MG63 (cell line): ENCODE measurements at regions not wholly inside any gene's neighbourhood (a gene's known extent, or its start where the extent isn't known, plus 50 kb on each side); places are given as distances from the start of the nearest gene placed in this dataset.
"Not testable (repeated sequence)": the region's sequence is repeated elsewhere in the genome, so short reads cannot be mapped to it uniquely, and the experiment has no call there.

ENCODE experiments used
- DNase-seq: peaks from one replicate; pipeline ENCODE4 v3.0.0-alpha.2; 2020
- H3K27me3 ChIP-seq: fragments of 250-450 bp; sonication (Bioruptor Pico); 2 replicates; pipeline ENCODE4 v1.5.1; 2020; ENCODE audit warnings: mild to moderate bottlenecking, moderate library complexity
- H3K36me3 ChIP-seq: fragments of 250-450 bp; sonication (Bioruptor Pico); 2 replicates; pipeline ENCODE4 v1.5.1; 2020; ENCODE audit warnings: mild to moderate bottlenecking, moderate library complexity
- H3K4me3 ChIP-seq: fragments of 250-450 bp; sonication (Bioruptor Pico); 2 replicates; pipeline ENCODE4 v1.5.1; 2020; ENCODE audit warnings: mild to moderate bottlenecking, moderate library complexity
- H3K9me3 ChIP-seq: fragments of 250-450 bp; sonication (Bioruptor Pico); 2 replicates; pipeline ENCODE4 v1.5.1; 2020; ENCODE audit warnings: mild to moderate bottlenecking, moderate library complexity

- Histone ChIP-seq H3K9me3 (no peaks in the 10 kb centered on the region), H3K27me3 (no peaks in the 10 kb centered on the region)
- DNase-seq, result no peak
These were observed 159.3 kb upstream of the MARCKS start for GRCh38 chr6:113697632-113698410.

GRCh38 chr6:113699239-113699638 lies 157.9 kb upstream of the MARCKS start:
- Histone ChIP-seq H3K9me3 (no peaks in the 10 kb centered on the region), H3K36me3 (no peaks in the 10 kb centered on the region)

More at GRCh38 chr6:113697632-113698410, 159.3 kb upstream of the MARCKS start:
- no peak overlapping the region for H3K4me3 ChIP-seq
- H3K36me3 ChIP-seq, result no peaks in the 10 kb centered on the region

GRCh38 chr6:113701552-113702254 lies 155.4 kb upstream of the MARCKS start:
- DNase-seq, result no peak
- Histone ChIP-seq H3K4me3 (no peak overlapping the region), H3K9me3 (no peaks in the 10 kb centered on the region), H3K36me3 (no peaks in the 10 kb centered on the region), H3K27me3 (no peaks in the 10 kb centered on the region)

More at GRCh38 chr6:113699239-113699638, 157.9 kb upstream of the MARCKS start:
- Histone ChIP-seq H3K4me3 (no peak overlapping the region), H3K27me3 (no peaks in the 10 kb centered on the region)
- DNase-seq, result no peak

- no peaks in the 10 kb centered on the region for H3K36me3 ChIP-seq
- no peaks in the 10 kb centered on the region for H3K9me3 ChIP-seq
- DNase-seq, result no peak
- no peaks in the 10 kb centered on the region for H3K27me3 ChIP-seq
- no peak overlapping the region for H3K4me3 ChIP-seq
These were observed 150.0 kb upstream of the MARCKS start for GRCh38 chr6:113707194-113707593.

GRCh38 chr6:113709936-113710509 lies 147.1 kb upstream of the MARCKS start:
- Histone ChIP-seq H3K36me3 (no peaks in the 10 kb centered on the region), H3K27me3 (no peaks in the 10 kb centered on the region), H3K4me3 (no peak overlapping the region), H3K9me3 (no peaks in the 10 kb centered on the region)
- no peak for DNase-seq

- no peaks in the 10 kb centered on the region for H3K36me3 ChIP-seq
- H3K9me3 ChIP-seq, result no peaks in the 10 kb centered on the region
- no peak overlapping the region for H3K4me3 ChIP-seq
- no peak for DNase-seq
- no peaks in the 10 kb centered on the region for H3K27me3 ChIP-seq
These were observed 143.5 kb upstream of the MARCKS start for GRCh38 chr6:113713665-113714064.

GRCh38 chr6:113718588-113718987 lies 138.6 kb upstream of the MARCKS start:
- DNase-seq, result no peak
- H3K4me3 ChIP-seq, result no peak overlapping the region
- H3K9me3 ChIP-seq, result no peaks in the 10 kb centered on the region

GRCh38 chr6:113719064-113719463 lies 138.1 kb upstream of the MARCKS start:
- DNase-seq, result no peak
- no peaks in the 10 kb centered on the region for H3K9me3 ChIP-seq

More at GRCh38 chr6:113718588-113718987, 138.6 kb upstream of the MARCKS start:
- no peaks in the 10 kb centered on the region for H3K36me3 ChIP-seq
- no peaks in the 10 kb centered on the region for H3K27me3 ChIP-seq

GRCh38 chr6:113719545-113719944 lies 137.6 kb upstream of the MARCKS start:
- DNase-seq, result no peak
- no peaks in the 10 kb centered on the region for H3K27me3 ChIP-seq
- no peaks in the 10 kb centered on the region for H3K36me3 ChIP-seq
- no peak overlapping the region for H3K4me3 ChIP-seq
- H3K9me3 ChIP-seq, result no peaks in the 10 kb centered on the region

More at GRCh38 chr6:113719064-113719463, 138.1 kb upstream of the MARCKS start:
- Histone ChIP-seq H3K4me3 (no peak overlapping the region), H3K36me3 (no peaks in the 10 kb centered on the region), H3K27me3 (no peaks in the 10 kb centered on the region)

- Histone ChIP-seq H3K27me3 (no peaks in the 10 kb centered on the region), H3K36me3 (no peaks in the 10 kb centered on the region), H3K9me3 (no peaks in the 10 kb centered on the region), H3K4me3 (no peak overlapping the region)
- no peak for DNase-seq
These were observed 134.0 kb upstream of the MARCKS start for GRCh38 chr6:113723182-113723581.

GRCh38 chr6:113724927-113725326 lies 132.2 kb upstream of the MARCKS start:
- not testable (repeated sequence) for DNase-seq, H3K36me3 ChIP-seq, H3K27me3 ChIP-seq, H3K4me3 ChIP-seq, H3K9me3 ChIP-seq

- Histone ChIP-seq H3K4me3 (no peak overlapping the region), H3K27me3 (no peaks in the 10 kb centered on the region), H3K36me3 (no peaks in the 10 kb centered on the region), H3K9me3 (no peaks in the 10 kb centered on the region; the same call in 1 of the 2 replicates)
- DNase-seq, result no peak
These were observed 125.6 kb upstream of the MARCKS start for GRCh38 chr6:113731541-113731940.

GRCh38 chr6:113732384-113732966 lies 124.7 kb upstream of the MARCKS start:
- no peaks in the 10 kb centered on the region; the same call in 1 of the 2 replicates for H3K9me3 ChIP-seq
- H3K27me3 ChIP-seq, result no peaks in the 10 kb centered on the region
- no peak for DNase-seq
- no peaks in the 10 kb centered on the region for H3K36me3 ChIP-seq
- no peak overlapping the region for H3K4me3 ChIP-seq

- no peaks in the 10 kb centered on the region for H3K27me3 ChIP-seq
- DNase-seq, result no peak
- H3K9me3 ChIP-seq, result no peaks in the 10 kb centered on the region; the same call in 1 of the 2 replicates
- H3K4me3 ChIP-seq, result no peak overlapping the region
- no peaks in the 10 kb centered on the region for H3K36me3 ChIP-seq
These were observed 123.8 kb upstream of the MARCKS start for GRCh38 chr6:113733381-113733780.

GRCh38 chr6:113734982-113735381 lies 122.2 kb upstream of the MARCKS start:
- no peaks in the 10 kb centered on the region for H3K27me3 ChIP-seq
- no peaks in the 10 kb centered on the region for H3K36me3 ChIP-seq
- no peaks in the 10 kb centered on the region; the same call in 1 of the 2 replicates for H3K9me3 ChIP-seq
- no peak for DNase-seq
- no peak overlapping the region for H3K4me3 ChIP-seq

- Histone ChIP-seq H3K9me3 (no peaks in the 10 kb centered on the region; the same call in 1 of the 2 replicates), H3K27me3 (no peaks in the 10 kb centered on the region), H3K36me3 (no peaks in the 10 kb centered on the region), H3K4me3 (no peak overlapping the region)
- no peak for DNase-seq
These were observed 121.7 kb upstream of the MARCKS start for GRCh38 chr6:113735491-113735890.

- Histone ChIP-seq H3K27me3 (no peaks in the 10 kb centered on the region), H3K36me3 (no peaks in the 10 kb centered on the region), H3K9me3 (no peaks in the 10 kb centered on the region; the same call in 1 of the 2 replicates), H3K4me3 (no peak overlapping the region)
- no peak for DNase-seq
These were observed 120.2 kb upstream of the MARCKS start for GRCh38 chr6:113736978-113737377.
